ENCODE measurements at regions not wholly inside any gene's neighbourhood (a gene's known extent, or its start where the extent isn't known, plus 50 kb on each side); places are given as distances from the start of the nearest gene placed in this dataset.

DNA sequence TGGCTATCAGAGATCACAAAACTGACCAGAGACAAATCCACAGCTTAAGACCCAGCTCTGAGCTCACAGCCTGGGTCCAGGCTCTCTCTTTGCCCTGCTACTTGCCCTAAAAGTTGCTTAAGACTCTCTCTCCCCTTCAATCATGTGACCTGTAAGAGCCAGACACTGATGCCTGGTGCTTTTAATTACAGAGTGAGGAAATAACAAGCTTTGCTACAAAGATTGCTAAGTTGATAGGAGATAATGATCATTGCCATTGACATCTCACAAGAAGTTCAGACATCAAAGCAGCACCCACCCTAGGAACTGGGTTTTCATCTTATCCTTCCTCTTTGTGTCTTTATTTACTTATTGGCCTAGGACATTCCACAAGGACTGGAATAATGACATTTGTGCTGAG is 125.9 kb upstream of the CD93 start:
- FAIRE-seq (no peak), ATAC-seq (no peak), DNase-seq (ENCODE audit: low read depth, low spot score) (no peak)
- CTCF ChIA-PET, result no interaction called here
- no peak for TF ChIP-seq SP1 (IDR thresholded peaks at IDR 0.05; ENCODE audit: low read depth, low read length)
- no peak for TF ChIP-seq RB1 (IDR thresholded peaks at IDR 0.05; ENCODE audit: borderline replicate concordance)
- TF ChIP-seq RUNX3 (IDR thresholded peaks at IDR 0.05; ENCODE audit: low read length), result no peak
- Histone ChIP-seq H3K4me2 (ENCODE audit: control insufficient read depth, insufficient read depth) (no peak overlapping the region), H3K9ac (ENCODE audit: control insufficient read depth, insufficient read depth, low read length) (no peak overlapping the region), H3K9me3 (replicated peaks; ENCODE audit: control insufficient read depth, insufficient read depth, low read length) (no peaks in the 10 kb centered on the region), H3K4me3 (no peak overlapping the region), H3K27ac (ENCODE audit: control insufficient read depth, insufficient read depth) (no peak overlapping the region), H3K79me2 (ENCODE audit: control insufficient read depth, insufficient read depth, low read length) (no peaks in the 10 kb centered on the region), H4K20me1 (ENCODE audit: control insufficient read depth, insufficient read depth) (no peaks in the 10 kb centered on the region), H2AFZ (ENCODE audit: control insufficient read depth, low read depth, low read length) (no peak overlapping the region), H3K27me3 (replicated peaks in 1 of 2; ENCODE audit: control insufficient read depth in 2 of 2, insufficient read depth in 2 of 2, low read length in 1 of 2) (no peaks in the 10 kb centered on the region), H3K4me1 (ENCODE audit: control insufficient read depth, insufficient read depth, low read length) (no peaks in the 10 kb centered on the region), H3K36me3 (ENCODE audit: control insufficient read depth in 2 of 2, insufficient read depth in 2 of 2, low read length in 1 of 2) (no peaks in the 10 kb centered on the region)
- POLR2A ChIA-PET, result no interaction called here
- RAD21 ChIA-PET (ENCODE audit: unreplicated experiment), result no interaction called here
- no TSS peak for BruUV-seq (replicated peaks)
- intact Hi-C loops (cut with micrococcal nuclease; ENCODE audit: unreplicated experiment), result no loop called here
- SMC1A ChIA-PET (ENCODE audit: uncharacterized antibody, unreplicated experiment), result interaction anchor here (0.7 kb wide), 2 partner anchors 161 to 508 kb away, joined by 3 to 4 read pairs; no protein-coding TSS in a partner anchor
- in situ Hi-C loops (cut with MboI), result no loop called here

GRCh38 chr20:23211164-23211563 is 125.0 kb upstream of the CD93 start:
- ChIA-PET RAD21 (ENCODE audit: unreplicated experiment) (no interaction called here), CTCF (no interaction called here), POLR2A (no interaction called here), SMC1A (ENCODE audit: uncharacterized antibody, unreplicated experiment) (no interaction called here)
- Histone ChIP-seq H3K4me2 (ENCODE audit: control insufficient read depth, insufficient read depth) (no peak overlapping the region), H3K27me3 (replicated peaks in 1 of 2; ENCODE audit: control insufficient read depth in 2 of 2, insufficient read depth in 2 of 2, low read length in 1 of 2) (no peaks in the 10 kb centered on the region), H3K27ac (ENCODE audit: control insufficient read depth, insufficient read depth) (no peak overlapping the region), H2AFZ (ENCODE audit: control insufficient read depth, low read depth, low read length) (no peak overlapping the region), H3K79me2 (ENCODE audit: control insufficient read depth, insufficient read depth, low read length) (no peaks in the 10 kb centered on the region), H3K4me1 (ENCODE audit: control insufficient read depth, insufficient read depth, low read length) (no peaks in the 10 kb centered on the region), H3K4me3 (no peak overlapping the region), H3K36me3 (ENCODE audit: control insufficient read depth in 2 of 2, insufficient read depth in 2 of 2, low read length in 1 of 2) (no peaks in the 10 kb centered on the region), H3K9me3 (replicated peaks; ENCODE audit: control insufficient read depth, insufficient read depth, low read length) (no peaks in the 10 kb centered on the region), H3K9ac (ENCODE audit: control insufficient read depth, insufficient read depth, low read length) (no peak overlapping the region), H4K20me1 (ENCODE audit: control insufficient read depth, insufficient read depth) (no peaks in the 10 kb centered on the region)
- WGBS (ENCODE audit: insufficient coverage, insufficient replicate concordance, low lambda C conversion rate, missing lambda C conversion rate), result 22% methylated on average over 3 of the region's 3 CpGs
- FAIRE-seq (no peak), DNase-seq (ENCODE audit: low read depth, low spot score) (no peak), ATAC-seq (no peak)
- TF ChIP-seq, protein P1, sequence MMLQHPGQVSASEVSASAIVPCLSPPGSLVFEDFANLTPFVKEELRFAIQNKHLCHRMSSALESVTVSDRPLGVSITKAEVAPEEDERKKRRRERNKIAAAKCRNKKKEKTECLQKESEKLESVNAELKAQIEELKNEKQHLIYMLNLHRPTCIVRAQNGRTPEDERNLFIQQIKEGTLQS (IDR thresholded peaks at IDR 0.05; ENCODE audit: borderline replicate concordance, extremely low read depth, low read depth, low read length), result no peak
- TF ChIP-seq MEF2B (IDR thresholded peaks at IDR 0.05; ENCODE audit: partially characterized antibody, poor library complexity, severe bottlenecking) (no peak), KLF5 (IDR thresholded peaks at IDR 0.05; ENCODE audit: partially characterized antibody) (no peak), NR2F1 (conservative IDR thresholded peaks at IDR 0.05) (no peak), RELA (IDR thresholded peaks at IDR 0.05; ENCODE audit: borderline replicate concordance, partially characterized antibody) (no peak), PML (IDR thresholded peaks at IDR 0.05; ENCODE audit: low read length) (no peak), USF1 (IDR thresholded peaks at IDR 0.05; ENCODE audit: borderline replicate concordance, extremely low read length, insufficient read depth, low read depth, low read length) (no peak)
- TF ChIP-seq, protein P2, sequence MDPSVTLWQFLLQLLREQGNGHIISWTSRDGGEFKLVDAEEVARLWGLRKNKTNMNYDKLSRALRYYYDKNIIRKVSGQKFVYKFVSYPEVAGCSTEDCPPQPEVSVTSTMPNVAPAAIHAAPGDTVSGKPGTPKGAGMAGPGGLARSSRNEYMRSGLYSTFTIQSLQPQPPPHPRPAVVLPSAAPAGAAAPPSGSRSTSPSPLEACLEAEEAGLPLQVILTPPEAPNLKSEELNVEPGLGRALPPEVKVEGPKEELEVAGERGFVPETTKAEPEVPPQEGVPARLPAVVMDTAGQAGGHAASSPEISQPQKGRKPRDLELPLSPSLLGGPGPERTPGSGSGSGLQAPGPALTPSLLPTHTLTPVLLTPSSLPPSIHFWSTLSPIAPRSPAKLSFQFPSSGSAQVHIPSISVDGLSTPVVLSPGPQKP (IDR thresholded peaks at IDR 0.05; ENCODE audit: low read depth, low read length), result no peak
- in situ Hi-C loops (cut with MboI) (no loop called here), intact Hi-C loops (cut with micrococcal nuclease; ENCODE audit: unreplicated experiment) (no loop called here)
- no TSS peak for BruUV-seq (replicated peaks)

All from GM12878 (cell line).